ENCODE measurements at regions not wholly inside any gene's neighbourhood (a gene's known extent, or its start where the extent isn't known, plus 50 kb on each side); places are given as distances from the start of the nearest gene placed in this dataset.
"Not testable (repeated sequence)": the region's sequence is repeated elsewhere in the genome, so short reads cannot be mapped to it uniquely, and the experiment has no call there.

GRCh38 chr9:41652100-41652713 lies 463.1 kb upstream of the ZNG1F start:
- TF ChIP-seq EP300 (IDR thresholded peaks at IDR 0.05; ENCODE audit: low read depth); POLR2A (IDR thresholded peaks at IDR 0.05); CTCF (IDR thresholded peaks at IDR 0.05); POLR2AphosphoS5 (IDR thresholded peaks at IDR 0.05): not testable (repeated sequence)
